ENCODE measurements at regions not wholly inside any gene's neighbourhood (a gene's known extent, or its start where the extent isn't known, plus 50 kb on each side); places are given as distances from the start of the nearest gene placed in this dataset.

GRCh38 chr6:82073484-82073883 lies 174.1 kb downstream of the IBTK start:
- Histone ChIP-seq H2AFZ (ENCODE audit: low read depth, low read length) (no peak overlapping the region), H4K91ac (ENCODE audit: low read length) (no peak overlapping the region), H2BK120ac (ENCODE audit: low read depth, low read length) (no peak overlapping the region), H3K18ac (ENCODE audit: low read depth in 1 of 2, low read length in 2 of 2) (no peak overlapping the region), H2BK5ac (ENCODE audit: low read depth, low read length, poor library complexity, severe bottlenecking) (no peak overlapping the region), H3K79me1 (replicated peaks; ENCODE audit: low read length, poor library complexity, severe bottlenecking) (no peaks in the 10 kb centered on the region), H3K4me1 (ENCODE audit: control insufficient read depth, insufficient read depth, low read depth, low read length) (peaks cover 8% of the 10 kb centered on the region), H4K8ac (ENCODE audit: low read length) (no peak overlapping the region), H3K14ac (ENCODE audit: low read length in 2 of 2) (peak overlapping the region in 1 of 2 experiments; percentile 91), H3K4ac (ENCODE audit: low read depth in 1 of 2, low read length in 2 of 2) (no peak overlapping the region), H3K4me3 (ENCODE audit: insufficient read depth in 1 of 2, low read depth in 1 of 2, low read length in 2 of 2) (no peak overlapping the region), H2BK12ac (ENCODE audit: low read length in 2 of 2) (peak overlapping the region in 1 of 2 experiments; percentile 21), H3K4me2 (ENCODE audit: low read length, poor library complexity, severe bottlenecking) (no peak overlapping the region), H3K9ac (ENCODE audit: low read length) (no peak overlapping the region), H2AK5ac (ENCODE audit: low read length, severe bottlenecking) (peak overlapping the region; percentile 55), H3K27ac (ENCODE audit: low read length, poor library complexity, severe bottlenecking) (peak overlapping the region; percentile 67), H3K23ac (ENCODE audit: low read length in 2 of 2) (no peak overlapping the region), H2BK15ac (ENCODE audit: low read depth, poor library complexity, severe bottlenecking) (no peak overlapping the region), H3K27me3 (ENCODE audit: control insufficient read depth in 1 of 2, insufficient read depth in 1 of 2, low read length in 2 of 2) (no peaks in the 10 kb centered on the region), H3K9me3 (ENCODE audit: control insufficient read depth, low read length) (no peaks in the 10 kb centered on the region), H3K36me3 (ENCODE audit: control insufficient read depth in 1 of 2, insufficient read depth in 2 of 2, low read depth in 1 of 2, low read length in 2 of 2) (no peaks in the 10 kb centered on the region)
- 85% methylated on average over 4 of the region's 5 CpGs for WGBS
- DNase-seq, result no peak

DNA sequence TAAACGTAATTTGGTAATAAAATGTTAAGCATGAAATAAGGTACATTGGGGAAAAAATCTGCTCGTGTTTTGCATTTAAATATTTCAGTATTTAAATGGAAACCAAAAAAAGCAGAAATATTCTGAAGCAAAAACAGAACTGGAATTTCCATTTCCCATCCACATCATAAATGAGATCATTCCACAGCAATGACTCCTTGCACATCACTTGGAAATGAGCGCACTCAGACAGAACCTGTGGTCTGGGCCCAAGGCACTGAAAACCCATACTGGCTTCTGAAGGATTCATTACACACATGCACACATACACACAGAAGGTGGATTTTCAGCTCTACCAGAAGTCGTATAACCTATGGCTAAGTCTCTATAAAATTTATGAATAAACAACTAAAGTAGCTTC lies 174.8 kb downstream of the IBTK start:
- Histone ChIP-seq H3K14ac (ENCODE audit: low read length in 2 of 2) (no peak overlapping the region), H3K36me3 (ENCODE audit: control insufficient read depth in 1 of 2, insufficient read depth in 2 of 2, low read depth in 1 of 2, low read length in 2 of 2) (no peaks in the 10 kb centered on the region), H2AFZ (ENCODE audit: low read depth, low read length) (no peak overlapping the region), H3K4me2 (ENCODE audit: low read length, poor library complexity, severe bottlenecking) (no peak overlapping the region), H2BK120ac (ENCODE audit: low read depth, low read length) (no peak overlapping the region), H3K4me1 (ENCODE audit: control insufficient read depth, insufficient read depth, low read depth, low read length) (peaks cover 8% of the 10 kb centered on the region), H3K18ac (ENCODE audit: low read depth in 1 of 2, low read length in 2 of 2) (no peak overlapping the region), H2BK15ac (ENCODE audit: low read depth, poor library complexity, severe bottlenecking) (no peak overlapping the region), H3K27ac (ENCODE audit: low read length, poor library complexity, severe bottlenecking) (peak overlapping the region; percentile 67), H2BK12ac (ENCODE audit: low read length in 2 of 2) (no peak overlapping the region), H3K27me3 (ENCODE audit: control insufficient read depth in 1 of 2, insufficient read depth in 1 of 2, low read length in 2 of 2) (no peaks in the 10 kb centered on the region), H2AK5ac (ENCODE audit: low read length, severe bottlenecking) (no peak overlapping the region), H3K79me1 (replicated peaks; ENCODE audit: low read length, poor library complexity, severe bottlenecking) (no peaks in the 10 kb centered on the region), H4K91ac (ENCODE audit: low read length) (no peak overlapping the region), H3K23ac (ENCODE audit: low read length in 2 of 2) (no peak overlapping the region), H3K9me3 (ENCODE audit: control insufficient read depth, low read length) (no peaks in the 10 kb centered on the region), H3K4ac (ENCODE audit: low read depth in 1 of 2, low read length in 2 of 2) (no peak overlapping the region), H4K8ac (ENCODE audit: low read length) (no peak overlapping the region), H3K9ac (ENCODE audit: low read length) (no peak overlapping the region), H2BK5ac (ENCODE audit: low read depth, low read length, poor library complexity, severe bottlenecking) (no peak overlapping the region), H3K4me3 (ENCODE audit: insufficient read depth in 1 of 2, low read depth in 1 of 2, low read length in 2 of 2) (no peak overlapping the region)
- WGBS, result 50% methylated on average over 2 of the region's 4 CpGs
- peak; percentile 41 for DNase-seq

DNA sequence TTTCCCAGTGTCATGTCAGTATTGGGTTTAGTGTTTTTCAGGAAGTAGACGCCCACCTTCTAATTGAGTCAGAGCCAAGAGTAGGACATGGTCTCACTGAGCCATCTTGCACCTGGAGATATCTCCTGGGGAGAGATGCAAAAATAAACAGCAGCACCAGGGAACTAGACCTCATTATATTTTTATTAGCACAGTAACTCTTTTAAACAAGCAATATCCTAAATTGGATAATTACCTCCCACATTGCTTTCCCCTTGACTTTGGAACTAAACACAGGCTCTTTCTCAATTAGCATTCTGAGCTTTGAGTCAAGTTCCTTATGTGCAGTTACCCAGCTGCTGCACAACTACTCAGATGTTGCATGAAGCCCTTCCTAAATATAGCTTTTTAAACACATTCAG lies 175.4 kb downstream of the IBTK start:
- H3K27me3 ChIP-seq (ENCODE audit: control insufficient read depth in 1 of 2, insufficient read depth in 1 of 2, low read length in 2 of 2), result no peaks in the 10 kb centered on the region
- H3K14ac ChIP-seq (ENCODE audit: low read length in 2 of 2), result no peak overlapping the region
- no peak overlapping the region for H2AFZ ChIP-seq (ENCODE audit: low read depth, low read length)
- no peak overlapping the region for H3K9ac ChIP-seq (ENCODE audit: low read length)
- peak overlapping the region; percentile 64 for H3K27ac ChIP-seq (ENCODE audit: low read length, poor library complexity, severe bottlenecking)
- H3K18ac ChIP-seq (ENCODE audit: low read depth in 1 of 2, low read length in 2 of 2), result no peak overlapping the region
- H3K79me1 ChIP-seq (replicated peaks; ENCODE audit: low read length, poor library complexity, severe bottlenecking), result no peaks in the 10 kb centered on the region
- H3K36me3 ChIP-seq (ENCODE audit: control insufficient read depth in 1 of 2, insufficient read depth in 2 of 2, low read depth in 1 of 2, low read length in 2 of 2), result no peaks in the 10 kb centered on the region
- H2BK15ac ChIP-seq (ENCODE audit: low read depth, poor library complexity, severe bottlenecking), result no peak overlapping the region
- DNase-seq, result no peak
- no peak overlapping the region for H2BK5ac ChIP-seq (ENCODE audit: low read depth, low read length, poor library complexity, severe bottlenecking)
- no peaks in the 10 kb centered on the region for H3K9me3 ChIP-seq (ENCODE audit: control insufficient read depth, low read length)
- no peak overlapping the region for H3K4me3 ChIP-seq (ENCODE audit: insufficient read depth in 1 of 2, low read depth in 1 of 2, low read length in 2 of 2)
- H2BK120ac ChIP-seq (ENCODE audit: low read depth, low read length), result no peak overlapping the region
- no peak overlapping the region for H3K4ac ChIP-seq (ENCODE audit: low read depth in 1 of 2, low read length in 2 of 2)
- no peak overlapping the region for H3K4me2 ChIP-seq (ENCODE audit: low read length, poor library complexity, severe bottlenecking)
- H4K8ac ChIP-seq (ENCODE audit: low read length), result no peak overlapping the region
- H2AK5ac ChIP-seq (ENCODE audit: low read length, severe bottlenecking), result no peak overlapping the region
- H4K91ac ChIP-seq (ENCODE audit: low read length), result no peak overlapping the region
- WGBS, result 76% methylated on average over 1 of the region's 1 CpG
- no peak overlapping the region for H2BK12ac ChIP-seq (ENCODE audit: low read length in 2 of 2)
- H3K4me1 ChIP-seq (ENCODE audit: control insufficient read depth, insufficient read depth, low read depth, low read length), result peaks cover 8% of the 10 kb centered on the region
- no peak overlapping the region for H3K23ac ChIP-seq (ENCODE audit: low read length in 2 of 2)

GRCh38 chr6:82068721-82069120 lies 178.8 kb downstream of the IBTK start:
- Histone ChIP-seq H3K4me2 (ENCODE audit: low read length, poor library complexity, severe bottlenecking) (no peak overlapping the region), H4K8ac (ENCODE audit: low read length) (no peak overlapping the region), H3K23ac (ENCODE audit: low read length in 2 of 2) (no peak overlapping the region), H3K4me3 (ENCODE audit: insufficient read depth in 1 of 2, low read depth in 1 of 2, low read length in 2 of 2) (no peak overlapping the region), H2BK12ac (ENCODE audit: low read length in 2 of 2) (no peak overlapping the region), H3K18ac (ENCODE audit: low read depth in 1 of 2, low read length in 2 of 2) (no peak overlapping the region), H3K36me3 (ENCODE audit: control insufficient read depth in 1 of 2, insufficient read depth in 2 of 2, low read depth in 1 of 2, low read length in 2 of 2) (no peaks in the 10 kb centered on the region), H4K91ac (ENCODE audit: low read length) (no peak overlapping the region), H3K14ac (ENCODE audit: low read length in 2 of 2) (no peak overlapping the region), H3K9ac (ENCODE audit: low read length) (no peak overlapping the region), H2BK15ac (ENCODE audit: low read depth, poor library complexity, severe bottlenecking) (no peak overlapping the region), H3K9me3 (ENCODE audit: control insufficient read depth, low read length) (no peaks in the 10 kb centered on the region), H3K27ac (ENCODE audit: low read length, poor library complexity, severe bottlenecking) (no peak overlapping the region), H2AFZ (ENCODE audit: low read depth, low read length) (no peak overlapping the region), H2BK120ac (ENCODE audit: low read depth, low read length) (no peak overlapping the region), H3K4me1 (ENCODE audit: control insufficient read depth, insufficient read depth, low read depth, low read length) (peaks cover 8% of the 10 kb centered on the region), H3K27me3 (ENCODE audit: control insufficient read depth in 1 of 2, insufficient read depth in 1 of 2, low read length in 2 of 2) (no peaks in the 10 kb centered on the region), H2BK5ac (ENCODE audit: low read depth, low read length, poor library complexity, severe bottlenecking) (no peak overlapping the region), H3K4ac (ENCODE audit: low read depth in 1 of 2, low read length in 2 of 2) (no peak overlapping the region), H2AK5ac (ENCODE audit: low read length, severe bottlenecking) (no peak overlapping the region), H3K79me1 (replicated peaks; ENCODE audit: low read length, poor library complexity, severe bottlenecking) (no peaks in the 10 kb centered on the region)
- DNase-seq, result no peak
- WGBS, result 50% methylated on average over 2 of the region's 2 CpGs

Measured in mesenchymal stem cell (in vitro differentiated cells and primary cell).